ENCODE measurements at regions not wholly inside any gene's neighbourhood (a gene's known extent, or its start where the extent isn't known, plus 50 kb on each side); places are given as distances from the start of the nearest gene placed in this dataset.

DNA sequence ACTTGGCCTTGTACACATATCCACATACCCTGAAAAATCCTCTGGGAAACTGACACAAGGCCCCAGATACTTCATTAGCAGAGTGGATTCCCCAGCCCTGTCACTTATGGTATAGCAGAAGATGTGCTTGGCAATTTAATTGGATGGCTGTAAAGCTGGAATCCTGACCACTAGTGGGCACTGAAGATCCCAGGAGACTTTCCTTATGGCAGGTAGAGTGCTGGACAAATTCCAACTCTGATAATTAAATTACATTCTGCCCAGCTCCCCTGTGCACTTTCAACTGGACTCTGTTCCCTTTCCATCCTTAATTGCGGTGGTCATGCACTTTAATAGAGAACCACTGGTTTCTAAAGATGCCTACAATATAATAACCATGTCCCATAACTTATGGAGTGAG is 119.8 kb downstream of the DCK start:
- TF ChIP-seq EZH2 (IDR thresholded peaks at IDR 0.05; ENCODE audit: borderline replicate concordance), result no peak
- TF ChIP-seq, protein P1, sequence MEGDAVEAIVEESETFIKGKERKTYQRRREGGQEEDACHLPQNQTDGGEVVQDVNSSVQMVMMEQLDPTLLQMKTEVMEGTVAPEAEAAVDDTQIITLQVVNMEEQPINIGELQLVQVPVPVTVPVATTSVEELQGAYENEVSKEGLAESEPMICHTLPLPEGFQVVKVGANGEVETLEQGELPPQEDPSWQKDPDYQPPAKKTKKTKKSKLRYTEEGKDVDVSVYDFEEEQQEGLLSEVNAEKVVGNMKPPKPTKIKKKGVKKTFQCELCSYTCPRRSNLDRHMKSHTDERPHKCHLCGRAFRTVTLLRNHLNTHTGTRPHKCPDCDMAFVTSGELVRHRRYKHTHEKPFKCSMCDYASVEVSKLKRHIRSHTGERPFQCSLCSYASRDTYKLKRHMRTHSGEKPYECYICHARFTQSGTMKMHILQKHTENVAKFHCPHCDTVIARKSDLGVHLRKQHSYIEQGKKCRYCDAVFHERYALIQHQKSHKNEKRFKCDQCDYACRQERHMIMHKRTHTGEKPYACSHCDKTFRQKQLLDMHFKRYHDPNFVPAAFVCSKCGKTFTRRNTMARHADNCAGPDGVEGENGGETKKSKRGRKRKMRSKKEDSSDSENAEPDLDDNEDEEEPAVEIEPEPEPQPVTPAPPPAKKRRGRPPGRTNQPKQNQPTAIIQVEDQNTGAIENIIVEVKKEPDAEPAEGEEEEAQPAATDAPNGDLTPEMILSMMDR (IDR thresholded peaks at IDR 0.05; ENCODE audit: poor library complexity), result no peak
